Fibroblast of mammary gland (primary cell): ENCODE measurements at regions not wholly inside any gene's neighbourhood (a gene's known extent, or its start where the extent isn't known, plus 50 kb on each side); places are given as distances from the start of the nearest gene placed in this dataset.
"Not testable (repeated sequence)": the region's sequence is repeated elsewhere in the genome, so short reads cannot be mapped to it uniquely, and the experiment has no call there.

Experiments used
- DNase-seq: peaks from one replicate; pipeline ENCODE4 v3.0.0-alpha.2; 2010; ENCODE audit warnings: low read depth
- H3K4me3 ChIP-seq: 2 replicates; pipeline ENCODE4 v1.5.1; 2011; ENCODE audit warnings: low read depth, mild to moderate bottlenecking, low read length, moderate library complexity; ENCODE audit not compliant: control insufficient read depth
- CTCF ChIP-seq: conservative IDR thresholded peaks from 2 replicates; pipeline ENCODE4 v1.5.1; 2011; ENCODE audit warnings: low read depth, low read length, inconsistent platforms; ENCODE audit not compliant: control insufficient read depth, insufficient read depth

GRCh38 chr4:130077275-130077674 is 981.3 kb downstream of the C4orf33 start:
- no peak overlapping the region for H3K4me3 ChIP-seq
- no peak for TF ChIP-seq CTCF
- DNase-seq, result no peak

GRCh38 chr4:130079027-130079426 is 983.1 kb downstream of the C4orf33 start:
- H3K4me3 ChIP-seq, DNase-seq: not testable (repeated sequence)

- H3K4me3 ChIP-seq, result no peak overlapping the region
- TF ChIP-seq CTCF, result no peak
- no peak for DNase-seq
Observed at GRCh38 chr4:130080872-130081451, 985.0 kb downstream of the C4orf33 start.

GRCh38 chr4:130090427-130090826 is 994.5 kb downstream of the C4orf33 start:
- TF ChIP-seq CTCF, result no peak
- DNase-seq, result no peak
- no peak overlapping the region for H3K4me3 ChIP-seq

GRCh38 chr4:130092187-130093015 is 996.4 kb downstream of the C4orf33 start:
- TF ChIP-seq CTCF, result no peak
- no peak for DNase-seq
- H3K4me3 ChIP-seq, result no peak overlapping the region

- no peak for DNase-seq
- no peak for TF ChIP-seq CTCF
- no peak overlapping the region for H3K4me3 ChIP-seq
Observed at GRCh38 chr4:130099105-130099504, 1003.2 kb downstream of the C4orf33 start.

GRCh38 chr4:130110189-130110588 is 1014.2 kb downstream of the C4orf33 start:
- TF ChIP-seq CTCF, result no peak
- no peak for DNase-seq
- no peak overlapping the region for H3K4me3 ChIP-seq
